Liver (tissue), 8 donors: ENCODE measurements at regions not wholly inside any gene's neighbourhood (a gene's known extent, or its start where the extent isn't known, plus 50 kb on each side); places are given as distances from the start of the nearest gene placed in this dataset.
"Not testable (repeated sequence)": the region's sequence is repeated elsewhere in the genome, so short reads cannot be mapped to it uniquely, and the experiment has no call there.

Experiments used
- DNase-seq: peaks from one replicate; pipeline ENCODE4 v3.0.0-alpha.2; 2017; ENCODE audit warnings: low spot score
- H3K27ac ChIP-seq, 2 donors: one replicate each; pipeline ENCODE4 v1.7.0; 2013; ENCODE audit warnings: inconsistent platforms in 2 of 2, low read length in 2 of 2, control low read depth in 1 of 2, low read depth in 1 of 2, mild to moderate bottlenecking in 1 of 2
- H3K27me3 ChIP-seq, 4 donors: one replicate each; pipeline versions ENCODE4 v1.6.1 to v1.7.0; 2013; ENCODE audit warnings: low read length in 3 of 4, inconsistent platforms in 1 of 4, mild to moderate bottlenecking in 1 of 4, moderate library complexity in 1 of 4; ENCODE audit not compliant: control insufficient read depth in 4 of 4, insufficient read depth in 4 of 4
- H3K36me3 ChIP-seq, 4 donors: one replicate each; pipeline versions ENCODE4 v1.6.1 to v1.7.0; 2013; ENCODE audit warnings: low read length in 3 of 4, mild to moderate bottlenecking in 3 of 4, low read depth in 1 of 4, moderate library complexity in 1 of 4; ENCODE audit not compliant: control insufficient read depth in 4 of 4, insufficient read depth in 3 of 4
- H3K4me1 ChIP-seq, 4 donors: one replicate each; pipeline versions ENCODE4 v1.6.1 to v1.7.0; 2013; ENCODE audit warnings: low read length in 3 of 4, mild to moderate bottlenecking in 3 of 4, moderate library complexity in 1 of 4; ENCODE audit not compliant: control insufficient read depth in 4 of 4, insufficient read depth in 4 of 4
- H3K4me3 ChIP-seq, 3 donors: one replicate each; pipeline versions ENCODE4 v1.6.1 to v1.7.0; 2013; ENCODE audit warnings: low read length in 3 of 3, control low read depth in 1 of 3, low read depth in 1 of 3, mild to moderate bottlenecking in 1 of 3
- H3K9ac ChIP-seq, 2 donors: one replicate each; pipeline ENCODE4 v1.7.0; 2013; ENCODE audit warnings: low read length in 2 of 2, mild to moderate bottlenecking in 2 of 2, moderate library complexity in 2 of 2, control low read depth in 1 of 2, low read depth in 1 of 2
- H3K9me3 ChIP-seq, 4 donors: one replicate each; pipeline versions ENCODE4 v1.6.1 to v1.7.0; 2013; ENCODE audit warnings: low read length in 3 of 4; ENCODE audit not compliant: control insufficient read depth in 4 of 4
- ATF3 ChIP-seq: IDR thresholded peaks from 2 replicates; pipeline ENCODE4 v1.6.1; 2016; ENCODE audit warnings: antibody characterized with exemption
- CTCF ChIP-seq: fragments of 150-350 bp; IDR thresholded peaks from 2 replicates; pipeline ENCODE4 v1.5.1; 2017; ENCODE audit warnings: improper control_type of control experiment, low read depth, low read length; ENCODE audit not compliant: missing input control
- FOXA2 ChIP-seq: IDR thresholded peaks from 2 replicates; pipeline ENCODE4 v1.6.1; 2016; ENCODE audit warnings: antibody characterized with exemption
- HNF4A ChIP-seq, 2 donors: conservative IDR thresholded peaks; 2 replicates each; pipeline ENCODE4 v1.6.1; 2016; ENCODE audit warnings: antibody characterized with exemption in 2 of 2, mild to moderate bottlenecking in 2 of 2
- MAX ChIP-seq: IDR thresholded peaks from 2 replicates; pipeline ENCODE4 v1.6.1; 2016; ENCODE audit warnings: antibody characterized with exemption
- NR2F2 ChIP-seq: IDR thresholded peaks from 2 replicates; pipeline ENCODE4 v1.6.1; 2016; ENCODE audit warnings: antibody characterized with exemption
- RAD21 ChIP-seq, 2 donors: IDR thresholded peaks; 2 replicates each; pipeline ENCODE4 v1.6.1; 2016; ENCODE audit warnings: antibody characterized with exemption in 2 of 2, mild to moderate bottlenecking in 2 of 2
- REST ChIP-seq: IDR thresholded peaks from 2 replicates; pipeline ENCODE4 v1.6.1; 2016; ENCODE audit warnings: antibody characterized with exemption, mild to moderate bottlenecking
- RXRA ChIP-seq, 2 donors: IDR thresholded peaks; 2 replicates each; pipeline ENCODE4 v1.6.1; 2017 to 2018; ENCODE audit warnings: antibody characterized with exemption in 2 of 2, mild to moderate bottlenecking in 1 of 2
- SP1 ChIP-seq: IDR thresholded peaks from 2 replicates; pipeline ENCODE4 v1.6.1; 2018; ENCODE audit warnings: antibody characterized with exemption, mild to moderate bottlenecking
- TAF1 ChIP-seq: conservative IDR thresholded peaks from 2 replicates; pipeline ENCODE4 v1.6.1; 2016; ENCODE audit warnings: antibody characterized with exemption, mild to moderate bottlenecking
- ZBTB33 ChIP-seq: IDR thresholded peaks from 2 replicates; pipeline ENCODE4 v1.6.1; 2016; ENCODE audit warnings: antibody characterized with exemption
- WGBS: extraction: QIAGEN DNeasy Blood & Tissue Kit; methylation state at CpG from one replicate; pipeline ENCODE4 v1.1.7; 2013; 5-methylcytosine and 5-hydroxymethylcytosine counted together
- donor health status: healthy.
- donor health status: healthy.
- donor health status: healthy.
- donor health status: healthy.
- donor health status: healthy.

- TF ChIP-seq ZBTB33 (no peak), HNF4A (conservative IDR thresholded peaks at IDR 0.05) (no peak), TAF1 (no peak), SP1 (no peak)
Measured at GRCh38 chr5:89816038-89816437, 593.5 kb downstream of the CETN3 start (continued).

- H3K4me1 ChIP-seq, H3K4me3 ChIP-seq: not testable (repeated sequence)
- WGBS, result 78% methylated on average over 5 of the region's 5 CpGs
Measured at GRCh38 chr5:89800735-89801134, 608.8 kb downstream of the CETN3 start.

GRCh38 chr5:89794504-89794903 is 615.1 kb downstream of the CETN3 start:
- not testable (repeated sequence) for H3K4me1 ChIP-seq, H3K36me3 ChIP-seq, H3K9me3 ChIP-seq, H3K9ac ChIP-seq, H3K27me3 ChIP-seq, DNase-seq, H3K4me3 ChIP-seq, H3K27ac ChIP-seq
- WGBS, result 85% methylated on average over 6 of the region's 6 CpGs

More at GRCh38 chr5:89800735-89801134, 608.8 kb downstream of the CETN3 start:
- H3K27ac ChIP-seq, DNase-seq, H3K36me3 ChIP-seq, H3K27me3 ChIP-seq, H3K9ac ChIP-seq, H3K9me3 ChIP-seq: not testable (repeated sequence)

- not testable (repeated sequence) for H3K27ac ChIP-seq, H3K9ac ChIP-seq
Measured at GRCh38 chr5:89779734-89780133, 629.8 kb downstream of the CETN3 start.

GRCh38 chr5:89777758-89778157 is 631.8 kb downstream of the CETN3 start:
- Histone ChIP-seq H3K4me3 (no peak overlapping the region), H3K27ac (no peak overlapping the region), H3K9me3 (peaks cover 2 to 9% (median 6%) of the 10 kb centered on the region in 4 donors), H3K36me3 (no peaks in the 10 kb centered on the region), H3K4me1 (no peaks in the 10 kb centered on the region), H3K27me3 (no peaks in the 10 kb centered on the region), H3K9ac (no peak overlapping the region)
- no peak for DNase-seq
- WGBS, result 92% methylated on average over 13 of the region's 13 CpGs
- TF ChIP-seq RXRA (IDR thresholded peaks at IDR 0.05) (no peak), ZBTB33 (no peak), REST (no peak), NR2F2 (no peak), MAX (no peak), TAF1 (no peak), RAD21 (IDR thresholded peaks at IDR 0.05) (no peak), CTCF (no peak), ATF3 (no peak), FOXA2 (no peak)

More at GRCh38 chr5:89779734-89780133, 629.8 kb downstream of the CETN3 start:
- H3K27me3 ChIP-seq, H3K4me1 ChIP-seq, DNase-seq, H3K4me3 ChIP-seq, H3K9me3 ChIP-seq, H3K36me3 ChIP-seq: not testable (repeated sequence)
